WTC11 (cell line): ENCODE measurements at regions not wholly inside any gene's neighbourhood (a gene's known extent, or its start where the extent isn't known, plus 50 kb on each side); places are given as distances from the start of the nearest gene placed in this dataset.

ENCODE experiments used
- ATAC-seq: fragments of 200-7000 bp; cut with Tn5 transposase; 2 replicates; pipeline ENCODE4 v1.10.0; 2021; ENCODE audit warnings: mild to moderate bottlenecking, moderate library complexity
- CTCF ChIA-PET: fragments of 300-600 bp; sonication (Branson Sonifier 250); formaldehyde crosslinking; loops from one replicate; lab custom pipeline; 2021; ENCODE audit warnings: antibody characterized with exemption; lab: Charles Lee
- POLR2A ChIA-PET: fragments of 350-600 bp; sonication (Branson Sonifier 250); formaldehyde crosslinking; loops from one replicate; lab custom pipeline; 2021; ENCODE audit warnings: antibody characterized with exemption; lab: Charles Lee
- DNase-seq: peaks from one replicate; pipeline ENCODE4 v3.0.0; 2021; ENCODE audit warnings: low spot score
- H3K27ac Mint-ChIP-seq: 2 replicates; pipeline ENCODE4 v1.8.0; 2021; ENCODE audit warnings: mixed read lengths
- H3K27me3 Mint-ChIP-seq: 2 replicates; pipeline ENCODE4 v1.8.0; 2021; ENCODE audit warnings: low read depth, mild to moderate bottlenecking, moderate library complexity, mixed read lengths
- H3K36me3 Mint-ChIP-seq: 2 replicates; pipeline ENCODE4 v1.8.0; 2021; ENCODE audit warnings: mixed read lengths
- H3K4me1 Mint-ChIP-seq: 2 replicates; pipeline ENCODE4 v1.8.0; 2022; ENCODE audit warnings: mixed read lengths
- H3K4me3 Mint-ChIP-seq: 2 replicates; pipeline ENCODE4 v1.8.0; 2021; ENCODE audit warnings: mild to moderate bottlenecking, moderate library complexity, mixed read lengths
- H3K9me3 Mint-ChIP-seq: 2 replicates; pipeline ENCODE4 v1.8.0; 2021; ENCODE audit warnings: mixed read lengths
- CDX4 ChIP-seq: fragments of 250-450 bp; sonication (Bioruptor Pico); IDR thresholded peaks from 2 replicates; pipeline ENCODE4 v1.9.0; 2021; ENCODE audit warnings: moderate library complexity, mild to moderate bottlenecking, inconsistent platforms, borderline replicate concordance
- CTCF ChIP-seq: fragments of 200-600 bp; IDR thresholded peaks from 2 replicates; pipeline ENCODE4 v1.8.0; 2022; ENCODE audit warnings: antibody characterized with exemption
- ELF4 ChIP-seq: sonication (generic); formaldehyde crosslinking; IDR thresholded peaks from 2 replicates; pipeline ENCODE4 v1.8.1; 2022; ENCODE audit warnings: low read depth, mild to moderate bottlenecking, moderate library complexity, missing genetic modification reagents
- ERG ChIP-seq: fragments of 250-450 bp; sonication (Bioruptor Pico); IDR thresholded peaks from 2 replicates; pipeline ENCODE4 v1.8.0; 2021; ENCODE audit warnings: mild to moderate bottlenecking
- ESRRA ChIP-seq: sonication (generic); formaldehyde crosslinking; IDR thresholded peaks from 2 replicates; pipeline ENCODE4 v1.8.1; 2022; ENCODE audit warnings: mild to moderate bottlenecking, missing genetic modification reagents, borderline replicate concordance
- FOXJ3 ChIP-seq: sonication (generic); formaldehyde crosslinking; IDR thresholded peaks from 2 replicates; pipeline ENCODE4 v1.9.0; 2021; ENCODE audit warnings: missing genetic modification reagents, mild to moderate bottlenecking, borderline replicate concordance
- IRF1 ChIP-seq: sonication (generic); formaldehyde crosslinking; IDR thresholded peaks from 2 replicates; pipeline ENCODE4 v1.8.0; 2023; ENCODE audit warnings: missing genetic modification reagents
- MAX ChIP-seq: sonication (generic); formaldehyde crosslinking; IDR thresholded peaks from 2 replicates; pipeline ENCODE4 v1.8.0; 2022; ENCODE audit warnings: mild to moderate bottlenecking, missing genetic modification reagents
- MYBL2 ChIP-seq: sonication (generic); formaldehyde crosslinking; IDR thresholded peaks from 2 replicates; pipeline ENCODE4 v1.8.1; 2023; ENCODE audit warnings: mild to moderate bottlenecking, moderate library complexity, missing genetic modification reagents
- NR2C2 ChIP-seq: sonication (generic); formaldehyde crosslinking; IDR thresholded peaks from 2 replicates; pipeline ENCODE4 v1.8.0; 2022; ENCODE audit warnings: mild to moderate bottlenecking, missing genetic modification reagents
- SMAD4 ChIP-seq: sonication (generic); formaldehyde crosslinking; IDR thresholded peaks from 2 replicates; pipeline ENCODE4 v1.8.0; 2022; ENCODE audit warnings: mild to moderate bottlenecking, missing genetic modification reagents
- TEAD1 ChIP-seq: sonication (generic); formaldehyde crosslinking; IDR thresholded peaks from 2 replicates; pipeline ENCODE4 v1.8.0; 2022; ENCODE audit warnings: mild to moderate bottlenecking, missing genetic modification reagents
- ZBTB21 ChIP-seq: sonication (generic); formaldehyde crosslinking; IDR thresholded peaks from 2 replicates; pipeline ENCODE4 v1.8.1; 2023; ENCODE audit warnings: mild to moderate bottlenecking, missing genetic modification reagents, borderline replicate concordance
- ZNF281 ChIP-seq: sonication (generic); formaldehyde crosslinking; IDR thresholded peaks from 2 replicates; pipeline ENCODE4 v1.8.0; 2023; ENCODE audit warnings: mild to moderate bottlenecking, missing genetic modification reagents
- ZNF396 ChIP-seq: fragments of 250-450 bp; sonication (Bioruptor Pico); IDR thresholded peaks from 2 replicates; pipeline ENCODE4 v1.8.0; 2021; ENCODE audit warnings: mild to moderate bottlenecking, moderate library complexity, borderline replicate concordance

- DNase-seq = no peak
- ATAC-seq = peak; percentile 12; the same call in 1 of the 2 replicates
- no peaks in the 10 kb centered on the region; the same call in 1 of the 2 replicates for H3K27me3 Mint-ChIP-seq
- TF ChIP-seq ESRRA (CRISPR knock-in tag) = no peak
- TF ChIP-seq IRF1 = no peak
- TF ChIP-seq ZNF396 = no peak
- TF ChIP-seq ELF4 (CRISPR knock-in tag) = no peak
- no peak for TF ChIP-seq CTCF
- no peak for TF ChIP-seq TEAD1 (CRISPR knock-in tag)
- TF ChIP-seq SMAD4 (CRISPR knock-in tag) = no peak
- TF ChIP-seq NR2C2 (CRISPR knock-in tag) = no peak
- no peak for TF ChIP-seq FOXJ3
- no peak for TF ChIP-seq ZBTB21 (CRISPR knock-in tag)
- no peak overlapping the region for H3K4me3 Mint-ChIP-seq
- H3K27ac Mint-ChIP-seq = peak overlapping the region; percentile 90; the same call in 1 of the 2 replicates
- no peaks in the 10 kb centered on the region for H3K9me3 Mint-ChIP-seq
- ChIA-PET POLR2A (no interaction called here), CTCF (interaction anchor here (0.6 kb wide), 1 partner anchor 283 kb away, joined by 4 read pairs; no protein-coding TSS in a partner anchor)
- H3K4me1 Mint-ChIP-seq = peaks cover 37% of the 10 kb centered on the region
- H3K36me3 Mint-ChIP-seq = no peaks in the 10 kb centered on the region
Measured at GRCh38 chr10:33773886-33774480, 439.5 kb upstream of the NRP1 start.

GRCh38 chr10:33773253-33773573 lies 438.7 kb upstream of the NRP1 start:
- peak overlapping the region; percentile 22; the same call in 1 of the 2 replicates for H3K4me3 Mint-ChIP-seq
- TF ChIP-seq CDX4 (CRISPR knock-in tag) (no peak), ERG (CRISPR knock-in tag) (no peak), MYBL2 (CRISPR knock-in tag) (no peak), MAX (CRISPR knock-in tag) (0 out of 2 replicates have a peak, but pooled peaks have one; percentile 10), ZNF281 (CRISPR knock-in tag) (no peak)
- no peaks in the 10 kb centered on the region; the same call in 1 of the 2 replicates for H3K27me3 Mint-ChIP-seq
- H3K9me3 Mint-ChIP-seq = no peaks in the 10 kb centered on the region
- peak overlapping the region; percentile 90 for H3K27ac Mint-ChIP-seq
- ChIA-PET CTCF (interaction anchor here (0.6 kb wide), 1 partner anchor 283 kb away, joined by 4 read pairs; no protein-coding TSS in a partner anchor), POLR2A (no interaction called here)
- H3K36me3 Mint-ChIP-seq = no peaks in the 10 kb centered on the region
- H3K4me1 Mint-ChIP-seq = peaks cover 37% of the 10 kb centered on the region
- ATAC-seq = no peak
- no peak for DNase-seq
